Astrocyte of the hippocampus (primary cell): ENCODE measurements at regions not wholly inside any gene's neighbourhood (a gene's known extent, or its start where the extent isn't known, plus 50 kb on each side); places are given as distances from the start of the nearest gene placed in this dataset.
"Not testable (repeated sequence)": the region's sequence is repeated elsewhere in the genome, so short reads cannot be mapped to it uniquely, and the experiment has no call there.

Source experiments
- DNase-seq: peaks from one replicate; pipeline ENCODE4 v3.0.0; 2011; ENCODE audit warnings: low read depth, low spot score

- not testable (repeated sequence) for DNase-seq
Measured at GRCh38 chr18:70395771-70396170, 106.9 kb downstream of the SOCS6 start.

GRCh38 chr18:70394672-70395071 is 105.8 kb downstream of the SOCS6 start:
- no peak for DNase-seq

- no peak for DNase-seq
Measured at GRCh38 chr18:70390371-70391090, 101.7 kb downstream of the SOCS6 start.

- not testable (repeated sequence) for DNase-seq
Measured at GRCh38 chr18:70389036-70389435, 100.2 kb downstream of the SOCS6 start.

GRCh38 chr18:70387027-70387426 is 98.2 kb downstream of the SOCS6 start:
- DNase-seq = no peak

- no peak for DNase-seq
Measured at GRCh38 chr18:70386582-70386981, 97.7 kb downstream of the SOCS6 start.

- no peak for DNase-seq
Measured at GRCh38 chr18:70385474-70385873, 96.6 kb downstream of the SOCS6 start.

GRCh38 chr18:70384181-70384790 is 95.4 kb downstream of the SOCS6 start:
- DNase-seq = peak; percentile 92

- no peak for DNase-seq
Measured at GRCh38 chr18:70382992-70383717, 94.3 kb downstream of the SOCS6 start.

- no peak for DNase-seq
Measured at GRCh38 chr18:70382017-70382416, 93.2 kb downstream of the SOCS6 start.

GRCh38 chr18:70380915-70381896 is 92.4 kb downstream of the SOCS6 start:
- DNase-seq = peak; percentile 58
